ENCODE measurements at regions not wholly inside any gene's neighbourhood (a gene's known extent, or its start where the extent isn't known, plus 50 kb on each side); places are given as distances from the start of the nearest gene placed in this dataset.

GRCh38 chr13:88648598-88649373 is 977.6 kb downstream of the SLITRK5 start:
- Histone ChIP-seq H3K27me3 (replicated peaks; ENCODE audit: control insufficient read depth, insufficient read depth, low read length, poor library complexity, severe bottlenecking) (no peaks in the 10 kb centered on the region), H3K36me3 (ENCODE audit: control insufficient read depth, insufficient read depth, low read length) (no peaks in the 10 kb centered on the region), H3K9me3 (ENCODE audit: control insufficient read depth, low read length) (no peaks in the 10 kb centered on the region), H3K4me1 (ENCODE audit: control insufficient read depth, insufficient read depth, low read length, poor library complexity, severe bottlenecking) (no peaks in the 10 kb centered on the region), H3K4me3 (ENCODE audit: insufficient read depth, low read depth, low read length, poor library complexity, severe bottlenecking) (no peak overlapping the region), H3K27ac (ENCODE audit: insufficient read depth, low read length, poor library complexity, severe bottlenecking) (no peak overlapping the region)
- no peak for DNase-seq

- DNase-seq = no peak
- H3K9me3 ChIP-seq (ENCODE audit: control insufficient read depth, low read length) = no peaks in the 10 kb centered on the region
- H3K4me1 ChIP-seq (ENCODE audit: control insufficient read depth, insufficient read depth, low read length, poor library complexity, severe bottlenecking) = no peaks in the 10 kb centered on the region
- no peaks in the 10 kb centered on the region for H3K36me3 ChIP-seq (ENCODE audit: control insufficient read depth, insufficient read depth, low read length)
- no peaks in the 10 kb centered on the region for H3K27me3 ChIP-seq (replicated peaks; ENCODE audit: control insufficient read depth, insufficient read depth, low read length, poor library complexity, severe bottlenecking)
- H3K4me3 ChIP-seq (ENCODE audit: insufficient read depth, low read depth, low read length, poor library complexity, severe bottlenecking) = no peak overlapping the region
- no peak overlapping the region for H3K27ac ChIP-seq (ENCODE audit: insufficient read depth, low read length, poor library complexity, severe bottlenecking)
Observed at GRCh38 chr13:88649855-88650254, 978.7 kb downstream of the SLITRK5 start.

GRCh38 chr13:88651531-88651930 is 980.4 kb downstream of the SLITRK5 start:
- no peaks in the 10 kb centered on the region for H3K36me3 ChIP-seq (ENCODE audit: control insufficient read depth, insufficient read depth, low read length)
- no peak for DNase-seq

GRCh38 chr13:88656751-88657150 is 985.6 kb downstream of the SLITRK5 start:
- peaks cover 4% of the 10 kb centered on the region for H3K9me3 ChIP-seq (ENCODE audit: control insufficient read depth, low read length)
- no peak overlapping the region for H3K4me3 ChIP-seq (ENCODE audit: insufficient read depth, low read depth, low read length, poor library complexity, severe bottlenecking)
- no peak overlapping the region for H3K27ac ChIP-seq (ENCODE audit: insufficient read depth, low read length, poor library complexity, severe bottlenecking)
- DNase-seq = no peak
- H3K27me3 ChIP-seq (replicated peaks; ENCODE audit: control insufficient read depth, insufficient read depth, low read length, poor library complexity, severe bottlenecking) = no peaks in the 10 kb centered on the region
- H3K4me1 ChIP-seq (ENCODE audit: control insufficient read depth, insufficient read depth, low read length, poor library complexity, severe bottlenecking) = no peaks in the 10 kb centered on the region
- no peaks in the 10 kb centered on the region for H3K36me3 ChIP-seq (ENCODE audit: control insufficient read depth, insufficient read depth, low read length)

More at GRCh38 chr13:88651531-88651930, 980.4 kb downstream of the SLITRK5 start:
- no peaks in the 10 kb centered on the region for H3K4me1 ChIP-seq (ENCODE audit: control insufficient read depth, insufficient read depth, low read length, poor library complexity, severe bottlenecking)
- no peaks in the 10 kb centered on the region for H3K9me3 ChIP-seq (ENCODE audit: control insufficient read depth, low read length)
- H3K27ac ChIP-seq (ENCODE audit: insufficient read depth, low read length, poor library complexity, severe bottlenecking) = no peak overlapping the region
- no peaks in the 10 kb centered on the region for H3K27me3 ChIP-seq (replicated peaks; ENCODE audit: control insufficient read depth, insufficient read depth, low read length, poor library complexity, severe bottlenecking)
- H3K4me3 ChIP-seq (ENCODE audit: insufficient read depth, low read depth, low read length, poor library complexity, severe bottlenecking) = no peak overlapping the region

GRCh38 chr13:88670509-88670908 is 999.3 kb downstream of the SLITRK5 start:
- H3K36me3 ChIP-seq (ENCODE audit: control insufficient read depth, insufficient read depth, low read length) = no peaks in the 10 kb centered on the region
- no peaks in the 10 kb centered on the region for H3K4me1 ChIP-seq (ENCODE audit: control insufficient read depth, insufficient read depth, low read length, poor library complexity, severe bottlenecking)
- no peak overlapping the region for H3K4me3 ChIP-seq (ENCODE audit: insufficient read depth, low read depth, low read length, poor library complexity, severe bottlenecking)
- peaks cover 3% of the 10 kb centered on the region for H3K9me3 ChIP-seq (ENCODE audit: control insufficient read depth, low read length)
- no peak for DNase-seq
- H3K27me3 ChIP-seq (replicated peaks; ENCODE audit: control insufficient read depth, insufficient read depth, low read length, poor library complexity, severe bottlenecking) = no peaks in the 10 kb centered on the region
- no peak overlapping the region for H3K27ac ChIP-seq (ENCODE audit: insufficient read depth, low read length, poor library complexity, severe bottlenecking)

GRCh38 chr13:88674841-88675240 is 1003.7 kb downstream of the SLITRK5 start:
- Histone ChIP-seq H3K9me3 (ENCODE audit: control insufficient read depth, low read length) (no peaks in the 10 kb centered on the region), H3K27ac (ENCODE audit: insufficient read depth, low read length, poor library complexity, severe bottlenecking) (no peak overlapping the region), H3K4me3 (ENCODE audit: insufficient read depth, low read depth, low read length, poor library complexity, severe bottlenecking) (no peak overlapping the region), H3K4me1 (ENCODE audit: control insufficient read depth, insufficient read depth, low read length, poor library complexity, severe bottlenecking) (no peaks in the 10 kb centered on the region), H3K36me3 (ENCODE audit: control insufficient read depth, insufficient read depth, low read length) (no peaks in the 10 kb centered on the region), H3K27me3 (replicated peaks; ENCODE audit: control insufficient read depth, insufficient read depth, low read length, poor library complexity, severe bottlenecking) (no peaks in the 10 kb centered on the region)
- no peak for DNase-seq

GRCh38 chr13:88675347-88675996 is 1004.3 kb downstream of the SLITRK5 start:
- no peak overlapping the region for H3K4me3 ChIP-seq (ENCODE audit: insufficient read depth, low read depth, low read length, poor library complexity, severe bottlenecking)
- no peaks in the 10 kb centered on the region for H3K9me3 ChIP-seq (ENCODE audit: control insufficient read depth, low read length)
- no peak overlapping the region for H3K27ac ChIP-seq (ENCODE audit: insufficient read depth, low read length, poor library complexity, severe bottlenecking)
- no peak for DNase-seq
- no peaks in the 10 kb centered on the region for H3K27me3 ChIP-seq (replicated peaks; ENCODE audit: control insufficient read depth, insufficient read depth, low read length, poor library complexity, severe bottlenecking)
- H3K4me1 ChIP-seq (ENCODE audit: control insufficient read depth, insufficient read depth, low read length, poor library complexity, severe bottlenecking) = no peaks in the 10 kb centered on the region
- H3K36me3 ChIP-seq (ENCODE audit: control insufficient read depth, insufficient read depth, low read length) = no peaks in the 10 kb centered on the region

- no peaks in the 10 kb centered on the region for H3K27me3 ChIP-seq (replicated peaks; ENCODE audit: control insufficient read depth, insufficient read depth, low read length, poor library complexity, severe bottlenecking)
- no peaks in the 10 kb centered on the region for H3K36me3 ChIP-seq (ENCODE audit: control insufficient read depth, insufficient read depth, low read length)
- no peak for DNase-seq
- H3K27ac ChIP-seq (ENCODE audit: insufficient read depth, low read length, poor library complexity, severe bottlenecking) = no peak overlapping the region
- H3K4me3 ChIP-seq (ENCODE audit: insufficient read depth, low read depth, low read length, poor library complexity, severe bottlenecking) = no peak overlapping the region
- H3K4me1 ChIP-seq (ENCODE audit: control insufficient read depth, insufficient read depth, low read length, poor library complexity, severe bottlenecking) = no peaks in the 10 kb centered on the region
- no peaks in the 10 kb centered on the region for H3K9me3 ChIP-seq (ENCODE audit: control insufficient read depth, low read length)
Observed at GRCh38 chr13:88676016-88676415, 1004.8 kb downstream of the SLITRK5 start.

GRCh38 chr13:88685459-88685858 is 1014.3 kb downstream of the SLITRK5 start:
- Histone ChIP-seq H3K27me3 (replicated peaks; ENCODE audit: control insufficient read depth, insufficient read depth, low read length, poor library complexity, severe bottlenecking) (no peaks in the 10 kb centered on the region), H3K4me1 (ENCODE audit: control insufficient read depth, insufficient read depth, low read length, poor library complexity, severe bottlenecking) (no peaks in the 10 kb centered on the region), H3K4me3 (ENCODE audit: insufficient read depth, low read depth, low read length, poor library complexity, severe bottlenecking) (no peak overlapping the region), H3K27ac (ENCODE audit: insufficient read depth, low read length, poor library complexity, severe bottlenecking) (no peak overlapping the region), H3K9me3 (ENCODE audit: control insufficient read depth, low read length) (no peaks in the 10 kb centered on the region), H3K36me3 (ENCODE audit: control insufficient read depth, insufficient read depth, low read length) (no peaks in the 10 kb centered on the region)
- DNase-seq = no peak

- no peak overlapping the region for H3K27ac ChIP-seq (ENCODE audit: insufficient read depth, low read length, poor library complexity, severe bottlenecking)
- H3K27me3 ChIP-seq (replicated peaks; ENCODE audit: control insufficient read depth, insufficient read depth, low read length, poor library complexity, severe bottlenecking) = no peaks in the 10 kb centered on the region
- no peaks in the 10 kb centered on the region for H3K4me1 ChIP-seq (ENCODE audit: control insufficient read depth, insufficient read depth, low read length, poor library complexity, severe bottlenecking)
- H3K36me3 ChIP-seq (ENCODE audit: control insufficient read depth, insufficient read depth, low read length) = no peaks in the 10 kb centered on the region
- no peak overlapping the region for H3K4me3 ChIP-seq (ENCODE audit: insufficient read depth, low read depth, low read length, poor library complexity, severe bottlenecking)
- no peak for DNase-seq
- no peaks in the 10 kb centered on the region for H3K9me3 ChIP-seq (ENCODE audit: control insufficient read depth, low read length)
Observed at GRCh38 chr13:88701551-88701950, 1030.4 kb downstream of the SLITRK5 start.

Measured in effector memory CD4-positive, alpha-beta T cell (primary cell).